ENCODE measurements at regions not wholly inside any gene's neighbourhood (a gene's known extent, or its start where the extent isn't known, plus 50 kb on each side); places are given as distances from the start of the nearest gene placed in this dataset.

DNA sequence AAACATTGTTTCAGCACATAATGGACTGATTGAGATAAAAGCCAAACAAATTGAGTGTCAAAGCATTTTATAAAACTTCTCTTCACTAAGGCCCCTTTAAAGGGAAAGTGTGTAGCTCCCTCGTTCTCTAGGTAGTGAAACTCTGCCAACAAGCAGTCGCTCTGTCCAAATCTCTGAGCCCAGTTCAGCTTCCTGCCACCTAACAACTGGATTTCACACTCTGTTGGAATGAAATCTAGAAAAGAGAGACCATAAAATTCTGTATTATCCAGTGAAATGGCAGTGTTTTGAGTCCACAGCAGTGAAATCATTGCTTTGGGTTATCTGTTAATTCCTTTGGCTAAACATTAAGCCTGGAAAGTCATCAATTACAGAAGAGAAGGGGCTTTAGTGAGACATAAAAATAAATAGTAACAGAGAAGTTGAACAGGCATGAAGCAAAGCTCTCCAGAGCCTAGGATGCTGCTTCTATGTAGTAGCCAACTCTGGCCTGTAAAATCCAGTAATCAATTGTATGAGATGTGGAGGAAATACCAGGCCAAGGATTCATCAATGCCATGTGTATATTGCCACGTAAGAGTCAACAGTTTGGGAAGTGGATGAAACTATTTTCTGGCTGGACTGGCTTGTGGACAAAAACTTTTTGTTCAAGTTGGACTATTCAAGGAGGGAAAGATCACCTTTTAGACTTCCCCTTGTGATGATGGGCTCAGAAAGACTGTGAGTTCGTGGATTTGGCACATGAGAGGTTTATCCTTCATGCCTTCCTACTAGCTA is 122.5 kb downstream of the WIF1 start:
- TF ChIP-seq POLR2A (IDR thresholded peaks at IDR 0.05) = no peak
- TF ChIP-seq EP300 (IDR thresholded peaks at IDR 0.05) = no peak
- no peak for TF ChIP-seq CTCF (IDR thresholded peaks at IDR 0.05)

All from gastroesophageal sphincter (tissue), 3 donors.